ENCODE measurements at regions not wholly inside any gene's neighbourhood (a gene's known extent, or its start where the extent isn't known, plus 50 kb on each side); places are given as distances from the start of the nearest gene placed in this dataset.

- no peak overlapping the region for H3K9ac ChIP-seq (ENCODE audit: insufficient read depth, low read depth, low read length)
- in situ Hi-C loops (cut with HindIII; ENCODE audit: extremely low pct_ligation_motif_present, low pct_unique_long_range_greater_than_20kb) (no loop called here), intact Hi-C loops (cut with micrococcal nuclease; ENCODE audit: unreplicated experiment) (no loop called here)
- no peak overlapping the region for H3K4me2 ChIP-seq (ENCODE audit: low read depth, low read length)
- ChIA-PET POLR2A (no interaction called here), CTCF (ENCODE audit: low intra/inter-chr PET ratio, low total read pairs) (no interaction called here)
- DNase-seq (ENCODE audit: low spot score) (no peak), ATAC-seq (no peak), FAIRE-seq (no peak)
- no TSS peak for BruUV-seq (replicated peaks)
- no peaks in the 10 kb centered on the region for H4K20me1 ChIP-seq (ENCODE audit: insufficient read depth, low read length)
- H3K4me3 ChIP-seq (replicated peaks in 1 of 3; ENCODE audit: insufficient read depth in 1 of 3, low read depth in 2 of 3, low read length in 3 of 3), result no peak overlapping the region
- H3K27me3 ChIP-seq (ENCODE audit: control insufficient read depth in 1 of 2, insufficient read depth in 2 of 2, low read length in 2 of 2), result no peaks in the 10 kb centered on the region
- H3K9me3 ChIP-seq (ENCODE audit: low read length), result peaks cover 24% of the 10 kb centered on the region
- no peak overlapping the region for H2AFZ ChIP-seq (ENCODE audit: low read length)
- no peak overlapping the region for H3K27ac ChIP-seq (ENCODE audit: extremely low read length, insufficient read depth, low read length)
- H3K4me1 ChIP-seq (ENCODE audit: insufficient read depth, low read length), result no peaks in the 10 kb centered on the region
- no peaks in the 10 kb centered on the region for H3K36me3 ChIP-seq (replicated peaks in 1 of 2; ENCODE audit: control insufficient read depth in 1 of 2, insufficient read depth in 2 of 2, low read length in 2 of 2)
- no peak for TF ChIP-seq NFYC (CRISPR knock-in tag; IDR thresholded peaks at IDR 0.05)
- TF ChIP-seq RARG (CRISPR knock-in tag; IDR thresholded peaks at IDR 0.05; ENCODE audit: low read depth), result no peak
- no peak for TF ChIP-seq ZNF260 (CRISPR knock-in tag; IDR thresholded peaks at IDR 0.05; ENCODE audit: borderline replicate concordance, low read depth)
- no peak for TF ChIP-seq RNF2 (conservative IDR thresholded peaks at IDR 0.05; ENCODE audit: low read depth)
- no peak for TF ChIP-seq ZUFSP (CRISPR knock-in tag; IDR thresholded peaks at IDR 0.05; ENCODE audit: borderline replicate concordance)
- no peak for TF ChIP-seq FOSL2 (CRISPR knock-in tag; IDR thresholded peaks at IDR 0.05)
- TF ChIP-seq HOXA9 (CRISPR knock-in tag; IDR thresholded peaks at IDR 0.05; ENCODE audit: borderline replicate concordance), result no peak
- no peak for TF ChIP-seq HINFP (CRISPR knock-in tag; IDR thresholded peaks at IDR 0.05; ENCODE audit: low read depth)
- TF ChIP-seq ZNF644 (CRISPR knock-in tag; IDR thresholded peaks at IDR 0.05; ENCODE audit: low read depth), result no peak
- TF ChIP-seq ZNF75D (CRISPR knock-in tag; IDR thresholded peaks at IDR 0.05; ENCODE audit: borderline replicate concordance), result no peak
- no peak for TF ChIP-seq GMEB2 (CRISPR knock-in tag; IDR thresholded peaks at IDR 0.05; ENCODE audit: low read depth)
- no peak for TF ChIP-seq ZNF546 (CRISPR knock-in tag; conservative IDR thresholded peaks at IDR 0.05)
- no peak for TF ChIP-seq ZNF235 (CRISPR knock-in tag; IDR thresholded peaks at IDR 0.05; ENCODE audit: borderline replicate concordance)
- no peak for TF ChIP-seq RXRB (CRISPR knock-in tag; IDR thresholded peaks at IDR 0.05; ENCODE audit: borderline replicate concordance)
- no peaks in the 10 kb centered on the region for H3K79me2 ChIP-seq (ENCODE audit: insufficient read depth, low read length)
These were observed 155.4 kb upstream of the TOM1L1 start for GRCh38 chr17:54745239-54745638.
